K562 (cell line): ENCODE measurements at regions not wholly inside any gene's neighbourhood (a gene's known extent, or its start where the extent isn't known, plus 50 kb on each side); places are given as distances from the start of the nearest gene placed in this dataset.

ENCODE experiments used
- CHD2 ChIP-seq: IDR thresholded peaks from 2 replicates; pipeline ENCODE4 v1.6.1; 2011; ENCODE audit warnings: low read depth, low read length
- EZH2 ChIP-seq: IDR thresholded peaks from 2 replicates; pipeline ENCODE4 v1.6.1; 2012; ENCODE audit warnings: low read depth, mild to moderate bottlenecking, inconsistent platforms, low read length, borderline replicate concordance
- GABPB2 ChIP-seq: fragments of 250-450 bp; sonication (Bioruptor Pico); conservative IDR thresholded peaks from 2 replicates; pipeline ENCODE4 v1.5.1; 2021; ENCODE audit warnings: mild to moderate bottlenecking
- LCOR ChIP-seq: sonication (generic); formaldehyde crosslinking; IDR thresholded peaks from 2 replicates; pipeline ENCODE4 v1.8.0; 2022; ENCODE audit warnings: mild to moderate bottlenecking, missing genetic modification reagents
- NFRKB ChIP-seq: fragments of 450-650 bp; IDR thresholded peaks from 2 replicates; pipeline ENCODE4 v1.6.1; 2016; ENCODE audit warnings: low read depth
- PYGO2 ChIP-seq: fragments of 450-650 bp; IDR thresholded peaks from 2 replicates; pipeline ENCODE4 v1.6.1; 2016; ENCODE audit warnings: mild to moderate bottlenecking, missing genetic modification characterization, moderate library complexity, missing compliant biosample characterization
- RAD21 ChIP-seq, 2 experiments: fragments of 250-450 bp in 1 of 2; fragments of 450-650 bp in 1 of 2; sonication (Bioruptor Pico) in 1 of 2; formaldehyde crosslinking in 1 of 2; IDR thresholded peaks in 1 of 2; conservative IDR thresholded peaks in 1 of 2; 2 replicates each; pipeline versions ENCODE4 v1.4.0 to v1.8.0; 2020 to 2022; ENCODE audit warnings: mild to moderate bottlenecking in 2 of 2, moderate library complexity in 1 of 2
- ZBED1 ChIP-seq: IDR thresholded peaks from 2 replicates; pipeline ENCODE4 v1.6.1; 2014
- ZNF12 ChIP-seq: sonication (generic); formaldehyde crosslinking; IDR thresholded peaks from 2 replicates; pipeline ENCODE4 v1.4.0; 2020; ENCODE audit warnings: mild to moderate bottlenecking, missing genetic modification reagents
- TF ChIP-seq, protein P1 (sequence below): fragments of 450-650 bp; IDR thresholded peaks from one replicate; pipeline ENCODE4 v1.6.1; 2018; ENCODE audit warnings: mild to moderate bottlenecking, moderate library complexity; ENCODE audit not compliant: partially characterized antibody
- TF ChIP-seq, protein P2 (sequence below): fragments of 450-650 bp; IDR thresholded peaks from 2 replicates; pipeline ENCODE4 v1.6.1; 2016

DNA sequence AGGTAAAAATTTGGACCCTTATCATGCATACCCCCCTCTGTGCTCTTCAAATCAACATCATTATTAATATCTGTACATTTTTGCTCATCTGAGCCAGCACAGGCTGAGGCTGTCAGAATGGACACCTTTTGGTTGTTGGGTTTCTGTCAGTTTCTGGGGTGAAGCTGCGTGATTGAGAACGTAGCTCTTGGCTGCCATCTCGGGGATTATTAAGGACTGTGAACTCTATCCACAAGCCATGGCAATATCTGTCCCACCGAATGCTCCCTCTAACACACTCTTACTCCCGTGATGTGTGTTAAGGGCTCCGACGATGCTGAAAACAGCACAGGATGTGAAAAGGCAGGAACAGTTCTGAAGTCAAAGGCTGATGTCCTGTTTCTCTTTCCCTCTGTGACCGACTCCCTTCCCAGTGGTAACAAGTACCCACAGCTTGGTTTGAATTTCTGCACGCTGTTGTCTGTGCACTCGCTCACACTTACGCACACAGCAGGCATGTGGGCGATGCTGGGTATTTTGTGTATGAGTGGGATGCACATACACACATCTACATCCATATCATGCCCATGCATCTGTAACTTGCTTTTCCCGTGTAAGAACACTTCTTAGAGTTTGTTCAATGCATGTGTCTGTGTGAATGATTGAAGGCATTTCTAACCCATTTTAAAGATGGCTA, 405.6 kb downstream of the TMEM121 start:
- no peak for TF ChIP-seq RAD21 (CRISPR knock-in tag; conservative IDR thresholded peaks at IDR 0.05 in 1 of 2, IDR thresholded peaks at IDR 0.05 in 1 of 2)
- TF ChIP-seq EZH2 = no peak
- TF ChIP-seq, protein P1, sequence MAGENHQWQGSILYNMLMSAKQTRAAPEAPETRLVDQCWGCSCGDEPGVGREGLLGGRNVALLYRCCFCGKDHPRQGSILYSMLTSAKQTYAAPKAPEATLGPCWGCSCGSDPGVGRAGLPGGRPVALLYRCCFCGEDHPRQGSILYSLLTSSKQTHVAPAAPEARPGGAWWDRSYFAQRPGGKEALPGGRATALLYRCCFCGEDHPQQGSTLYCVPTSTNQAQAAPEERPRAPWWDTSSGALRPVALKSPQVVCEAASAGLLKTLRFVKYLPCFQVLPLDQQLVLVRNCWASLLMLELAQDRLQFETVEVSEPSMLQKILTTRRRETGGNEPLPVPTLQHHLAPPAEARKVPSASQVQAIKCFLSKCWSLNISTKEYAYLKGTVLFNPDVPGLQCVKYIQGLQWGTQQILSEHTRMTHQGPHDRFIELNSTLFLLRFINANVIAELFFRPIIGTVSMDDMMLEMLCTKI = no peak
- TF ChIP-seq, protein P2, sequence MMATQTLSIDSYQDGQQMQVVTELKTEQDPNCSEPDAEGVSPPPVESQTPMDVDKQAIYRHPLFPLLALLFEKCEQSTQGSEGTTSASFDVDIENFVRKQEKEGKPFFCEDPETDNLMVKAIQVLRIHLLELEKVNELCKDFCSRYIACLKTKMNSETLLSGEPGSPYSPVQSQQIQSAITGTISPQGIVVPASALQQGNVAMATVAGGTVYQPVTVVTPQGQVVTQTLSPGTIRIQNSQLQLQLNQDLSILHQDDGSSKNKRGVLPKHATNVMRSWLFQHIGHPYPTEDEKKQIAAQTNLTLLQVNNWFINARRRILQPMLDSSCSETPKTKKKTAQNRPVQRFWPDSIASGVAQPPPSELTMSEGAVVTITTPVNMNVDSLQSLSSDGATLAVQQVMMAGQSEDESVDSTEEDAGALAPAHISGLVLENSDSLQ = no peak
- TF ChIP-seq CHD2 = no peak
- TF ChIP-seq ZBED1 = no peak
- TF ChIP-seq PYGO2 = no peak
- TF ChIP-seq GABPB2 (CRISPR knock-in tag) = no peak
- TF ChIP-seq LCOR (CRISPR knock-in tag) = no peak
- TF ChIP-seq NFRKB = no peak
- no peak for TF ChIP-seq ZNF12 (CRISPR knock-in tag)
